NCI-H524 (cell line): ENCODE measurements at regions not wholly inside any gene's neighbourhood (a gene's known extent, or its start where the extent isn't known, plus 50 kb on each side); places are given as distances from the start of the nearest gene placed in this dataset.
"Not testable (repeated sequence)": the region's sequence is repeated elsewhere in the genome, so short reads cannot be mapped to it uniquely, and the experiment has no call there.

Experiments
- DNase-seq, 2 experiments: peaks; one replicate each; lab custom pipeline; 2025; lab: John Stamatoyannopoulos, UW

GRCh38 chr6:150739711-150740349, 125.7 kb upstream of the MTHFD1L start:
- DNase-seq, result no peak

GRCh38 chr6:150740453-150740852, 125.0 kb upstream of the MTHFD1L start:
- no peak for DNase-seq

GRCh38 chr6:150741633-150742200, 123.8 kb upstream of the MTHFD1L start:
- peak; percentile 18 to 46 for DNase-seq

- no peak for DNase-seq
These were observed 120.8 kb upstream of the MTHFD1L start for GRCh38 chr6:150744522-150745260.

GRCh38 chr6:150745896-150746295, 119.6 kb upstream of the MTHFD1L start:
- DNase-seq, result peak in 1 of 2 experiments; percentile 13

- DNase-seq, result no peak
These were observed 118.3 kb upstream of the MTHFD1L start for GRCh38 chr6:150747155-150747554.

GRCh38 chr6:150749091-150749670, 116.3 kb upstream of the MTHFD1L start:
- DNase-seq, result no peak

GRCh38 chr6:150751296-150751695, 114.2 kb upstream of the MTHFD1L start:
- no peak for DNase-seq

- DNase-seq, result no peak
These were observed 113.1 kb upstream of the MTHFD1L start for GRCh38 chr6:150752409-150752808.

GRCh38 chr6:150753371-150754064, 112.0 kb upstream of the MTHFD1L start:
- DNase-seq, result no peak

GRCh38 chr6:150755042-150755441, 110.5 kb upstream of the MTHFD1L start:
- DNase-seq, result no peak

GRCh38 chr6:150755524-150755923, 110.0 kb upstream of the MTHFD1L start:
- no peak for DNase-seq

- DNase-seq, result no peak
These were observed 109.3 kb upstream of the MTHFD1L start for GRCh38 chr6:150756173-150756572.

- DNase-seq, result not testable (repeated sequence)
These were observed 107.7 kb upstream of the MTHFD1L start for GRCh38 chr6:150757807-150758206.

GRCh38 chr6:150759483-150759882, 106.0 kb upstream of the MTHFD1L start:
- no peak for DNase-seq

- DNase-seq, result no peak
These were observed 103.7 kb upstream of the MTHFD1L start for GRCh38 chr6:150761771-150762170.

- DNase-seq, result no peak
These were observed 101.0 kb upstream of the MTHFD1L start for GRCh38 chr6:150764334-150765066.

GRCh38 chr6:150765067-150765764, 100.3 kb upstream of the MTHFD1L start:
- DNase-seq, result no peak

- DNase-seq, result peak; percentile 30 to 75
These were observed 99.1 kb upstream of the MTHFD1L start for GRCh38 chr6:150766201-150766997.

GRCh38 chr6:150767161-150767560, 98.3 kb upstream of the MTHFD1L start:
- DNase-seq, result no peak
